ENCODE measurements at regions not wholly inside any gene's neighbourhood (a gene's known extent, or its start where the extent isn't known, plus 50 kb on each side); places are given as distances from the start of the nearest gene placed in this dataset.

- Mint-ChIP-seq H3K27me3 (no peaks in the 10 kb centered on the region), H3K4me1 (ENCODE audit: unreplicated experiment) (peaks cover 15% of the 10 kb centered on the region), H3K4me3 (peak overlapping the region; percentile 18), H3K27ac (peak overlapping the region; percentile 37), H3K36me3 (no peaks in the 10 kb centered on the region), H3K9me3 (no peaks in the 10 kb centered on the region)
- no peak for TF ChIP-seq CTCF (conservative IDR thresholded peaks at IDR 0.05)
- no peak for DNase-seq (ENCODE audit: extremely low spot score, unreplicated experiment)
These were observed 182.4 kb downstream of the SEM1 start for GRCh38 chr7:96527133-96527827.

- no peak for DNase-seq (ENCODE audit: extremely low spot score, unreplicated experiment)
- Mint-ChIP-seq H3K4me3 (peak overlapping the region; percentile 18), H3K36me3 (no peaks in the 10 kb centered on the region), H3K27ac (peak overlapping the region; percentile 37), H3K4me1 (ENCODE audit: unreplicated experiment) (peaks cover 18% of the 10 kb centered on the region), H3K9me3 (no peaks in the 10 kb centered on the region), H3K27me3 (no peaks in the 10 kb centered on the region)
- TF ChIP-seq CTCF (conservative IDR thresholded peaks at IDR 0.05) = no peak
These were observed 183.2 kb downstream of the SEM1 start for GRCh38 chr7:96526496-96526895.

- Mint-ChIP-seq H3K4me3 (peak overlapping the region; percentile 65), H3K27ac (peak overlapping the region; percentile 81), H3K4me1 (ENCODE audit: unreplicated experiment) (peaks cover 12% of the 10 kb centered on the region), H3K9me3 (peaks cover 6% of the 10 kb centered on the region), H3K36me3 (no peaks in the 10 kb centered on the region), H3K27me3 (no peaks in the 10 kb centered on the region)
- TF ChIP-seq CTCF (conservative IDR thresholded peaks at IDR 0.05) = no peak
- DNase-seq (ENCODE audit: extremely low spot score, unreplicated experiment) = no peak
These were observed 188.4 kb downstream of the SEM1 start for GRCh38 chr7:96521068-96521894.

GRCh38 chr7:96508371-96508770, 186.5 kb upstream of the SLC25A13 start:
- H3K27me3 Mint-ChIP-seq = peaks cover 4% of the 10 kb centered on the region
- no peaks in the 10 kb centered on the region for H3K36me3 Mint-ChIP-seq
- peaks cover 1% of the 10 kb centered on the region for H3K4me1 Mint-ChIP-seq (ENCODE audit: unreplicated experiment)
- no peak overlapping the region for H3K27ac Mint-ChIP-seq
- DNase-seq (ENCODE audit: extremely low spot score, unreplicated experiment) = no peak
- no peak overlapping the region for H3K4me3 Mint-ChIP-seq
- no peak for TF ChIP-seq CTCF (conservative IDR thresholded peaks at IDR 0.05)
- H3K9me3 Mint-ChIP-seq = no peaks in the 10 kb centered on the region

GRCh38 chr7:96503597-96503996, 181.7 kb upstream of the SLC25A13 start:
- H3K4me3 Mint-ChIP-seq = no peak overlapping the region
- H3K27me3 Mint-ChIP-seq = no peaks in the 10 kb centered on the region
- no peak for TF ChIP-seq CTCF (conservative IDR thresholded peaks at IDR 0.05)

More at GRCh38 chr7:96503597-96503996, 181.7 kb upstream of the SLC25A13 start:
- peaks cover 8% of the 10 kb centered on the region for H3K4me1 Mint-ChIP-seq (ENCODE audit: unreplicated experiment)
- H3K9me3 Mint-ChIP-seq = no peaks in the 10 kb centered on the region
- DNase-seq (ENCODE audit: extremely low spot score, unreplicated experiment) = no peak
- no peak overlapping the region for H3K27ac Mint-ChIP-seq
- no peaks in the 10 kb centered on the region for H3K36me3 Mint-ChIP-seq
